ENCODE measurements at regions not wholly inside any gene's neighbourhood (a gene's known extent, or its start where the extent isn't known, plus 50 kb on each side); places are given as distances from the start of the nearest gene placed in this dataset.

DNA sequence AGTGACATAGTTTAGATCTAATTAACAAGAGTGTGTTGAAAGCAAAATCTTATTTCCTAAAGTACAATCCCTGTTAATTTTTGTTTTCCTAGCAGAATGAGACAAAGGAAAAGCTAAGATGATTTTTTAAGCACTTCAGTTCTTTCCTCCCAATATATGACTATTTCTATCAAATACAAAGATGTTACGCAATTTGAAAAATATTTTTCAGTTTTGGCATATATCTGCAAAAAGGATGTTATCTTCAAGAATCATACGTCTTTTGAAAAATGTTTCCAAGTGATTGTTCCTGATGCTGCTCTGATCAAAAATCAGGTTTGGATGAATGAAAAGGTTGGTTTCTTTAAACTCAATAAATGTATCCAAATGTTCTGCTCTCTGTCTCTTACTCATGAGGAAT, 486.7 kb upstream of the CPEB2 start:
- TF ChIP-seq, protein P1, sequence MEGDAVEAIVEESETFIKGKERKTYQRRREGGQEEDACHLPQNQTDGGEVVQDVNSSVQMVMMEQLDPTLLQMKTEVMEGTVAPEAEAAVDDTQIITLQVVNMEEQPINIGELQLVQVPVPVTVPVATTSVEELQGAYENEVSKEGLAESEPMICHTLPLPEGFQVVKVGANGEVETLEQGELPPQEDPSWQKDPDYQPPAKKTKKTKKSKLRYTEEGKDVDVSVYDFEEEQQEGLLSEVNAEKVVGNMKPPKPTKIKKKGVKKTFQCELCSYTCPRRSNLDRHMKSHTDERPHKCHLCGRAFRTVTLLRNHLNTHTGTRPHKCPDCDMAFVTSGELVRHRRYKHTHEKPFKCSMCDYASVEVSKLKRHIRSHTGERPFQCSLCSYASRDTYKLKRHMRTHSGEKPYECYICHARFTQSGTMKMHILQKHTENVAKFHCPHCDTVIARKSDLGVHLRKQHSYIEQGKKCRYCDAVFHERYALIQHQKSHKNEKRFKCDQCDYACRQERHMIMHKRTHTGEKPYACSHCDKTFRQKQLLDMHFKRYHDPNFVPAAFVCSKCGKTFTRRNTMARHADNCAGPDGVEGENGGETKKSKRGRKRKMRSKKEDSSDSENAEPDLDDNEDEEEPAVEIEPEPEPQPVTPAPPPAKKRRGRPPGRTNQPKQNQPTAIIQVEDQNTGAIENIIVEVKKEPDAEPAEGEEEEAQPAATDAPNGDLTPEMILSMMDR (IDR thresholded peaks at IDR 0.05): no peak
- TF ChIP-seq POLR2AphosphoS5 (IDR thresholded peaks at IDR 0.05): no peak

All from esophagus muscularis mucosa (tissue), 3 donors.